ENCODE measurements at regions not wholly inside any gene's neighbourhood (a gene's known extent, or its start where the extent isn't known, plus 50 kb on each side); places are given as distances from the start of the nearest gene placed in this dataset.

- no peak for DNase-seq
These were observed 276.0 kb downstream of the MTX2 start for GRCh38 chr2:176544991-176545956.

- DNase-seq, result no peak
These were observed 277.3 kb downstream of the MTX2 start for GRCh38 chr2:176546550-176546949.

GRCh38 chr2:176552501-176553135, 283.4 kb downstream of the MTX2 start:
- DNase-seq, result no peak

GRCh38 chr2:176553685-176554100, 284.5 kb downstream of the MTX2 start:
- peak; percentile 75 for DNase-seq

GRCh38 chr2:176554101-176555048, 285.1 kb downstream of the MTX2 start:
- peak; percentile 78 for DNase-seq

- DNase-seq, result no peak
These were observed 285.9 kb downstream of the MTX2 start for GRCh38 chr2:176555112-176555511.

GRCh38 chr2:176555781-176556180, 286.5 kb downstream of the MTX2 start:
- DNase-seq, result no peak

GRCh38 chr2:176556373-176556772, 287.1 kb downstream of the MTX2 start:
- no peak for DNase-seq

GRCh38 chr2:176557821-176558220, 288.6 kb downstream of the MTX2 start:
- DNase-seq, result no peak

- DNase-seq, result no peak
These were observed 289.4 kb downstream of the MTX2 start for GRCh38 chr2:176558574-176559140.

- no peak for DNase-seq
These were observed 291.1 kb downstream of the MTX2 start for GRCh38 chr2:176560296-176560695.

- no peak for DNase-seq
These were observed 292.5 kb downstream of the MTX2 start for GRCh38 chr2:176561706-176562105.

- DNase-seq, result no peak
These were observed 293.3 kb downstream of the MTX2 start for GRCh38 chr2:176562359-176563078.

- peak; percentile 74 for DNase-seq
These were observed 296.5 kb downstream of the MTX2 start for GRCh38 chr2:176565641-176566323.

GRCh38 chr2:176566496-176566895, 297.3 kb downstream of the MTX2 start:
- no peak for DNase-seq

- DNase-seq, result no peak
These were observed 297.7 kb downstream of the MTX2 start for GRCh38 chr2:176566961-176567360.

- DNase-seq, result no peak
These were observed 298.1 kb downstream of the MTX2 start for GRCh38 chr2:176567361-176567760.

GRCh38 chr2:176569574-176569973, 300.3 kb downstream of the MTX2 start:
- DNase-seq, result no peak

- DNase-seq, result no peak
These were observed 304.6 kb downstream of the MTX2 start for GRCh38 chr2:176573612-176574483.
